Omental fat pad (tissue), 3 donors: ENCODE measurements at regions not wholly inside any gene's neighbourhood (a gene's known extent, or its start where the extent isn't known, plus 50 kb on each side); places are given as distances from the start of the nearest gene placed in this dataset.

Experiments
- ATAC-seq: fragments of 150-250 bp; one replicate; pipeline ENCODE4 v1.9.1; 2016; ENCODE audit warnings: mild to moderate bottlenecking, moderate library complexity; ENCODE audit not compliant: low FRiP score
- DNase-seq: peaks from one replicate; pipeline ENCODE4 v3.0.0-alpha.2; 2019; ENCODE audit warnings: low spot score
- TF ChIP-seq, protein P1 (sequence below), 3 donors: fragments of 450-650 bp; IDR thresholded peaks; one replicate each; pipeline ENCODE4 v1.5.1; 2016 to 2017; ENCODE audit warnings: antibody characterized with exemption in 3 of 3, mild to moderate bottlenecking in 3 of 3, moderate library complexity in 2 of 3

GRCh38 chr18:34640276-34640675, 69.8 kb upstream of the DTNA start:
- no peak for DNase-seq
- TF ChIP-seq, protein P1, sequence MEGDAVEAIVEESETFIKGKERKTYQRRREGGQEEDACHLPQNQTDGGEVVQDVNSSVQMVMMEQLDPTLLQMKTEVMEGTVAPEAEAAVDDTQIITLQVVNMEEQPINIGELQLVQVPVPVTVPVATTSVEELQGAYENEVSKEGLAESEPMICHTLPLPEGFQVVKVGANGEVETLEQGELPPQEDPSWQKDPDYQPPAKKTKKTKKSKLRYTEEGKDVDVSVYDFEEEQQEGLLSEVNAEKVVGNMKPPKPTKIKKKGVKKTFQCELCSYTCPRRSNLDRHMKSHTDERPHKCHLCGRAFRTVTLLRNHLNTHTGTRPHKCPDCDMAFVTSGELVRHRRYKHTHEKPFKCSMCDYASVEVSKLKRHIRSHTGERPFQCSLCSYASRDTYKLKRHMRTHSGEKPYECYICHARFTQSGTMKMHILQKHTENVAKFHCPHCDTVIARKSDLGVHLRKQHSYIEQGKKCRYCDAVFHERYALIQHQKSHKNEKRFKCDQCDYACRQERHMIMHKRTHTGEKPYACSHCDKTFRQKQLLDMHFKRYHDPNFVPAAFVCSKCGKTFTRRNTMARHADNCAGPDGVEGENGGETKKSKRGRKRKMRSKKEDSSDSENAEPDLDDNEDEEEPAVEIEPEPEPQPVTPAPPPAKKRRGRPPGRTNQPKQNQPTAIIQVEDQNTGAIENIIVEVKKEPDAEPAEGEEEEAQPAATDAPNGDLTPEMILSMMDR (IDR thresholded peaks at IDR 0.05) = no peak

GRCh38 chr18:34643989-34644388, 66.1 kb upstream of the DTNA start:
- no peak for DNase-seq
- TF ChIP-seq, protein P1 (IDR thresholded peaks at IDR 0.05) = no peak
- ATAC-seq = no peak

More at GRCh38 chr18:34640276-34640675, 69.8 kb upstream of the DTNA start:
- ATAC-seq = no peak

- ATAC-seq (no peak), DNase-seq (no peak)
- TF ChIP-seq, protein P1 (IDR thresholded peaks at IDR 0.05) = no peak
These were observed 62.8 kb upstream of the DTNA start for GRCh38 chr18:34647251-34647650.

DNA sequence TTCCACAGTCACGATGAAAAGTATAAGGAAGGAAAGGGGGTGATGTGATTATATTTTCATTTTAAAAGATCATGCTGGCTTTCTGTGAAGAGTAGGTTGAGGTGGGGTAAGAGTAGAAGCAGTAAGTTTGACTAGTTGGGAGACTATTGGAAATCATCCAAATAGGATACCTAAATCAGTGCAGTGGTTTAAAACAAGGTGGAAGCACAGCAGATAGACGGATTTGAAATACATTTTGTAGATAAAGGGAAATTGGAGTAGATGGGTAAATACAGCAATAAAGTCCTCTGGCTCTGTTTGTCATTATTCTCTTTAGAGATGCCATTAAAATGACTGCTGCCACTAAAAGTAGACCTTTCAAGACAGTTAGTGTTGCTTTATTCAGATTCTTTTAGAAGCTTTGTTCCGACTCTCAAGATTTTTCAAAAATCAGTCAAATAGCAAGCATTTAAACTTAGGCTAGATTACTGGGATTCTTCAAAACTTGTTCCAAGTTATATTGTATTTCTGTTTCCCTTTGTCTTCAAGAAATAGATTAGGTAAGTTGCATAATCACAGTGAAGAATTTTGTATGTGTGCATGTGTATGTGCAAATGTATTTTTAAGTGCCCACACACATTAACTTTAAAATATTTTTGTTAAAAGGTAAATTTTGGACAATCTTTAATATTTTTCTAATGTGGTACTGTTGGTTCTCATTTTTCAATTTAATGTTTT, 61.7 kb upstream of the DTNA start:
- TF ChIP-seq, protein P1 (IDR thresholded peaks at IDR 0.05) = no peak
- no peak for ATAC-seq
- no peak for DNase-seq

GRCh38 chr18:34649080-34649479, 61.0 kb upstream of the DTNA start:
- DNase-seq (no peak), ATAC-seq (peak; percentile 28)
- TF ChIP-seq, protein P1 (IDR thresholded peaks at IDR 0.05) = no peak

DNA sequence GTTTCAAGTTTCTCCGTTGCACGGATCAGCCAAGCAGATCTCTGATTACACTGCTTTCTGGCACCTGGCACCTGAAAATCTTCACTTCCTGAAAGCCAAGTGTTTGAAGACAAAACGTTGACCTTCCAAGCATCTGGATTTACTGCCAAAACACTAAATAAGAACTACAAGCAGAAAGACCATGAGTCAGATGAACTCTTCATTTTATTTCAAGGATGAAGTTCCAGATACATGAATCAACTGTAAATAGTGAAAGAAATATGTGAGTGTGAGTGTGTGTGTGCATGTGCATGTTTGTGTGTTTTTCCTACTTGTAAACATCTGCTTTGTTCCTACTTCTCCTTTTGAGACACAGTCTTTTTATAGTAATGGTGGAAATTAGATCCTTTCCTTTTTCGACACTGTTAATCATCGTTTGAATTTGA, 60.0 kb upstream of the DTNA start:
- ATAC-seq = peak; percentile 84
- no peak for DNase-seq
- TF ChIP-seq, protein P1 (IDR thresholded peaks at IDR 0.05) = no peak
